Type B pancreatic cell (in vitro differentiated cells): ENCODE measurements at regions not wholly inside any gene's neighbourhood (a gene's known extent, or its start where the extent isn't known, plus 50 kb on each side); places are given as distances from the start of the nearest gene placed in this dataset.

Experiments
- DNase-seq: peaks from one replicate; pipeline ENCODE4 v3.0.0; 2021; ENCODE audit warnings: mixed read lengths; ENCODE audit not compliant: unreplicated experiment; ENCODE audit errors: extremely low spot score
- H3K27ac Mint-ChIP-seq: 2 replicates; pipeline ENCODE4 v1.8.0; 2021; ENCODE audit warnings: mild to moderate bottlenecking, mixed read lengths
- H3K27me3 Mint-ChIP-seq: 2 replicates; pipeline ENCODE4 v1.8.0; 2021; ENCODE audit warnings: mixed read lengths
- H3K36me3 Mint-ChIP-seq: 2 replicates; pipeline ENCODE4 v1.8.0; 2021; ENCODE audit warnings: mixed read lengths
- H3K4me1 Mint-ChIP-seq: one replicate; pipeline ENCODE4 v1.8.0; 2021; ENCODE audit warnings: mixed read lengths; ENCODE audit not compliant: unreplicated experiment
- H3K4me3 Mint-ChIP-seq: 2 replicates; pipeline ENCODE4 v1.8.0; 2021; ENCODE audit warnings: mild to moderate bottlenecking, mixed read lengths
- H3K9me3 Mint-ChIP-seq: 2 replicates; pipeline ENCODE4 v1.8.0; 2021; ENCODE audit warnings: mixed read lengths
- TF ChIP-seq, protein P1 (sequence below): fragments of 200-600 bp; sonication (generic); conservative IDR thresholded peaks from 2 replicates; pipeline ENCODE4 v1.5.0; 2021; ENCODE audit warnings: antibody characterized with exemption, mild to moderate bottlenecking

DNA sequence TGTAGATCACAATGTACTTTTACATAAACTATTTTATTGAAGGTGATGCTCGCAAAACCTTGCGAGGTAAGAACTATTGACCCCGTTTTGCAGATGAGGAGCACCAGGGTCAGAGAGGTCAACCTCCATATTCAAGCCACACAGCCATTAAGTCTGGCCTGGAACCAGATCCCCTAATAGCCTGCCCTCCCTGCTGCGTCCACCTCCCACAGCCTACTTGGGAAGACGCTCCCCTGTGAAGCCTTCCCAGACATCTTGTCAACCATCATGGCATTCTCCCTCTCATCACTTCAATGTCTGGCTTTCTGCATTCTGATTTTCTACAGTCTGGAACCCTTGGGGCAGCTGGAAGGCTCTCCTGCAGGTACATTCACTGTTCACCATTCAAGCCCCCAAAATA, 101.0 kb downstream of the TTC32 start:
- DNase-seq: no peak
- Mint-ChIP-seq H3K4me1 (peaks cover 11% of the 10 kb centered on the region), H3K9me3 (no peaks in the 10 kb centered on the region), H3K36me3 (no peaks in the 10 kb centered on the region), H3K4me3 (no peak overlapping the region), H3K27me3 (peaks cover 10% of the 10 kb centered on the region), H3K27ac (no peak overlapping the region)
- TF ChIP-seq, protein P1, sequence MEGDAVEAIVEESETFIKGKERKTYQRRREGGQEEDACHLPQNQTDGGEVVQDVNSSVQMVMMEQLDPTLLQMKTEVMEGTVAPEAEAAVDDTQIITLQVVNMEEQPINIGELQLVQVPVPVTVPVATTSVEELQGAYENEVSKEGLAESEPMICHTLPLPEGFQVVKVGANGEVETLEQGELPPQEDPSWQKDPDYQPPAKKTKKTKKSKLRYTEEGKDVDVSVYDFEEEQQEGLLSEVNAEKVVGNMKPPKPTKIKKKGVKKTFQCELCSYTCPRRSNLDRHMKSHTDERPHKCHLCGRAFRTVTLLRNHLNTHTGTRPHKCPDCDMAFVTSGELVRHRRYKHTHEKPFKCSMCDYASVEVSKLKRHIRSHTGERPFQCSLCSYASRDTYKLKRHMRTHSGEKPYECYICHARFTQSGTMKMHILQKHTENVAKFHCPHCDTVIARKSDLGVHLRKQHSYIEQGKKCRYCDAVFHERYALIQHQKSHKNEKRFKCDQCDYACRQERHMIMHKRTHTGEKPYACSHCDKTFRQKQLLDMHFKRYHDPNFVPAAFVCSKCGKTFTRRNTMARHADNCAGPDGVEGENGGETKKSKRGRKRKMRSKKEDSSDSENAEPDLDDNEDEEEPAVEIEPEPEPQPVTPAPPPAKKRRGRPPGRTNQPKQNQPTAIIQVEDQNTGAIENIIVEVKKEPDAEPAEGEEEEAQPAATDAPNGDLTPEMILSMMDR: no peak

DNA sequence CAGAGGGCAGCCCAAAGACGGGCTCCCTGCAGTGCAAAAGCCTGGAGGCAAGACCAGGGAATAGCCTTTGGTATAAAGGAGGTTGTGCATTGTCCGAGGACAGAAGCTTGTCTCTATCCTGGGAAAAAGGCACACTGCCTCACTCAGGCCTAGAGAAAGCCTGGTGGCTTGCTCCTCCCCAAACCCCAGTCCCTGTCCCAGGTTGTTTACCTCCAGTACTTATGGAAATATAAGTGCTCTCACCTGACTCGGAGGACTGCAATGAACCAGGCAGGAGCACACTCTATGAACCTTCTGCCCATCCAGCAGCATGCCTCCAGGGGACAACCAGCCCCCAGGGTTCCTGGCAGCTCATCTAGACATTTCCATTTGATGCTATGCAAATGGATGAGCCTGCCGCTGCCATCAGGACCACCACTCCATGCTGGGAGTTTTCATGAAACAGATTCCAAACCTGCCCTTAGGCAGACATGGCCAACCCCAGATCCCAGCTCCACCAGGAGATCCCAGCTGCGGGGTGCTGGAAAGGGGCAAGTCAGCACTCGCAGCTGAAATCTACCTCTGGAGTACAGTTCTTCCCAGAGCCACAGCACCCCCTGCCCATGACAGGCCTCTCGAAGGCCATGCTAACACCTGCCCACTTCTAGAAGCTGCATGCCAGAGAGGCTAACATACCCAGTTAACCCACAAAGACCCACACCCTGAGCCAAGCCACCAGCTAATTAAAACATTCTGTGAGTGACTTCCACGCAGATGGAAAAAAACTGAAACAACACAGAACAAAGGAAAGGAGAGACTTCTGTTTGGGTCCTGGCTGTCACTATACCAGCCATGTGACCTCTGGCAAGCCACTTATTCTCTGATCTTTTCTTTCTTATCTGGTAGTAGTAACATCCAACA, 101.7 kb downstream of the TTC32 start:
- Mint-ChIP-seq H3K4me3 (no peak overlapping the region), H3K9me3 (no peaks in the 10 kb centered on the region), H3K27me3 (peaks cover 5% of the 10 kb centered on the region), H3K36me3 (no peaks in the 10 kb centered on the region), H3K4me1 (peaks cover 11% of the 10 kb centered on the region), H3K27ac (no peak overlapping the region)
- TF ChIP-seq, protein P1: no peak
- no peak for DNase-seq

DNA sequence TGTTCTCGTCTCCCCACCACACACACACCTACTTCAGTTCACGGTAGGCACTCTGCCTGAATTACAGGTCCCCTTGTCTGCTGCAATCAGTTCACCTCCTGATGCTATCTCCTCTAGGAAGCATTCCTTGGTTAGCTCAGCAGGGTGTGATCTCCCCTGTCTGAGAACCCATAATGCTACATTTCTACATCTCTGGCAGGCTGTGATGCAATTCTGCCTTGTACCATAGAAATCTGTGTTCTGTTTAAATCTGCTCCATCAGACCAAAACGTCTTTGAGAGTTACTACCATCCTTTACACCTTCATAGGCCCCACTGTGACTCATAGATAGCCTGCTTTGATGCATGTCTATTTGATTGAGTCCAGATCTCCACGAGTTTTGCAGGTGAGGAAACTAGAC, 103.9 kb downstream of the TTC32 start:
- Mint-ChIP-seq H3K36me3 (no peaks in the 10 kb centered on the region), H3K4me3 (no peak overlapping the region), H3K27me3 (peaks cover 4% of the 10 kb centered on the region), H3K27ac (peak overlapping the region; percentile 13), H3K9me3 (no peaks in the 10 kb centered on the region), H3K4me1 (peaks cover 11% of the 10 kb centered on the region)
- no peak for DNase-seq
- TF ChIP-seq, protein P1: no peak

DNA sequence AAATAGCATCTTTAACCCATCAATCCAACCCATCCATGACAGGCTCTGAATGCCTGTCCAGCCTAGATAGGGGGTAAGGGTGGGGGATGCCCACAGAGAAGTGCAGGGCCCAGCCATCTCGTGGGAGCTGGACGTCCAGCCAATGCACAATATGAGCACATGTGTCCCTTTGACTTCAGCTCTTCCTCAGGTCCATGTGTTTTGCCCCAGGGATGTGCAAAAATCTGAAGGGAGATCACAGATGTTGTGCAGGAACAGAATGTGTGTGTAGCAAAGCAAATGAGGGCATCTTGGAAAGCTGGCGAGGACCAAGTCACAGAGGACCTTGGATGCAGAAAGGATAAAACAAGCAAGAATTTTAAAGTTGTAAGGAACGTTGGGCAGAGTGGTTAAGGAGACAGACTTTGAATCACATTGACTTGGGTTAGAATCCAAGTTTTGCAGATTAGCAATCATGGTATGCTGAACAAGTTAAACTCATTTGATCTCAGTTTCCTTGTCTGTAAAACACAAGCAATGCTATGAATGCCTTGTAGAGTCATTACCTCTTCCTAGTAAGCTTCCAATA, 104.5 kb downstream of the TTC32 start:
- Mint-ChIP-seq H3K4me1 (peaks cover 11% of the 10 kb centered on the region), H3K4me3 (no peak overlapping the region), H3K9me3 (no peaks in the 10 kb centered on the region), H3K27me3 (peaks cover 4% of the 10 kb centered on the region), H3K27ac (peak overlapping the region; percentile 13), H3K36me3 (no peaks in the 10 kb centered on the region)
- TF ChIP-seq, protein P1: no peak
- DNase-seq: no peak

DNA sequence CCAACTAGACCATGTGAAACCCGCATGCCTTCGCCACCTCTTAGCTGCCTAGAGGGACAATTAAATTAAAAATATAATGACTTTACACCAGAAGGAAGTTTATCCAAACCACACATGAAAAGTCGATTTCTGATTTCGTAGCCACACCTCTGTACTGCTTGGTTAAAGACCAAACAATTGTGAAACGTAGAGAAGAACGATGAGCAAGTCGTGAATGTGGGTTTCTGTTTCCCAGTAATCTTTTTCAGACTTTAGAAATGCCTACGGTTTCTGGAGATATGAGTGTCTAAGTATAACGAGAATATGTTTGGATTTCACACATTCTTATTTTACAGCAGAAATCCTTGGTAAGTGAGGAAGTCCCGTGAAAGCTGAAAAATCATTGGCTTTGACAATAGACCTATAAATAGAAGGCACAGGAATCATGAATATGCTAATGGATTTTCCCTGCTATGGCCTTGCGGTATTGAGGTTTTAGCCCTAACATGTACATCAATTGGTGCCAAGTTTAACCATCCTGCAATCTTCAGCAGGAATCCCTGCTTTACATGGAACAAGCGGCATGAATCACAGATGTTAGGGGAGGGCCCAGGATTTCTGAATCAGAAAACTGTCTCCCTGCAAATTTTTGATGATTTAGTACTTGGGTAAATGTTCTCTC, 105.6 kb downstream of the TTC32 start:
- no peak overlapping the region for H3K27ac Mint-ChIP-seq
- H3K4me3 Mint-ChIP-seq: no peak overlapping the region
- TF ChIP-seq, protein P1: no peak
- H3K9me3 Mint-ChIP-seq: no peaks in the 10 kb centered on the region
- H3K27me3 Mint-ChIP-seq: peaks cover 4% of the 10 kb centered on the region
- H3K36me3 Mint-ChIP-seq: no peaks in the 10 kb centered on the region
- H3K4me1 Mint-ChIP-seq: peaks cover 11% of the 10 kb centered on the region
- no peak for DNase-seq
